T-helper 17 cell (primary cell): ENCODE measurements at regions not wholly inside any gene's neighbourhood (a gene's known extent, or its start where the extent isn't known, plus 50 kb on each side); places are given as distances from the start of the nearest gene placed in this dataset.

Experiments
- ATAC-seq: fragments of 150-1000 bp; cut with Tn5 transposase; 2 replicates; pipeline ENCODE4 v1.10.0; 2021; ENCODE audit warnings: mild to moderate bottlenecking, moderate library complexity
- DNase-seq, 3 donors: peaks; one replicate each; pipeline versions ENCODE4 v3.0.0 to v3.0.0-alpha.2; 2020 to 2021
- H3K9me3 ChIP-seq: one replicate; pipeline ENCODE4 v1.7.0; 2013; ENCODE audit warnings: low read length, mild to moderate bottlenecking; ENCODE audit not compliant: control insufficient read depth, poor library complexity, severe bottlenecking
- H3K27ac Mint-ChIP-seq: one replicate; pipeline ENCODE4 v1.8.0; 2022; ENCODE audit warnings: mild to moderate bottlenecking, moderate library complexity, mixed read lengths
- H3K27me3 Mint-ChIP-seq: one replicate; pipeline ENCODE4 v1.8.0; 2022; ENCODE audit warnings: mixed read lengths
- H3K36me3 Mint-ChIP-seq: one replicate; pipeline ENCODE4 v1.8.0; 2022; ENCODE audit warnings: low read depth, mixed read lengths
- H3K4me1 Mint-ChIP-seq: one replicate; pipeline ENCODE4 v1.8.0; 2022; ENCODE audit warnings: mild to moderate bottlenecking, mixed read lengths
- H3K4me3 Mint-ChIP-seq: one replicate; pipeline ENCODE4 v1.8.0; 2022; ENCODE audit warnings: mild to moderate bottlenecking, moderate library complexity, mixed read lengths

- Mint-ChIP-seq H3K27me3 (peaks cover 48% of the 10 kb centered on the region), H3K4me3 (no peak overlapping the region), H3K27ac (no peak overlapping the region), H3K36me3 (no peaks in the 10 kb centered on the region), H3K4me1 (no peaks in the 10 kb centered on the region)
- no peaks in the 10 kb centered on the region for H3K9me3 ChIP-seq
- DNase-seq = no peak
- ATAC-seq = no peak
Measured at GRCh38 chr2:236814593-236814992, 245.0 kb downstream of the ACKR3 start.

- Mint-ChIP-seq H3K36me3 (no peaks in the 10 kb centered on the region), H3K27me3 (peaks cover 48% of the 10 kb centered on the region), H3K27ac (no peak overlapping the region), H3K4me3 (no peak overlapping the region), H3K4me1 (no peaks in the 10 kb centered on the region)
- ATAC-seq = no peak
- H3K9me3 ChIP-seq = no peaks in the 10 kb centered on the region
- no peak for DNase-seq
Measured at GRCh38 chr2:236815746-236816145, 246.1 kb downstream of the ACKR3 start.

GRCh38 chr2:236816197-236817170, 246.9 kb downstream of the ACKR3 start:
- no peaks in the 10 kb centered on the region for H3K9me3 ChIP-seq
- H3K27me3 Mint-ChIP-seq = peaks cover 48% of the 10 kb centered on the region
- ATAC-seq (no peak), DNase-seq (no peak)
- no peaks in the 10 kb centered on the region for H3K4me1 Mint-ChIP-seq
- no peaks in the 10 kb centered on the region for H3K36me3 Mint-ChIP-seq
- H3K4me3 Mint-ChIP-seq = no peak overlapping the region
- H3K27ac Mint-ChIP-seq = no peak overlapping the region

GRCh38 chr2:236818281-236819045, 248.8 kb downstream of the ACKR3 start:
- Mint-ChIP-seq H3K4me3 (no peak overlapping the region), H3K27me3 (peaks cover 40% of the 10 kb centered on the region), H3K27ac (no peak overlapping the region), H3K36me3 (no peaks in the 10 kb centered on the region), H3K4me1 (no peaks in the 10 kb centered on the region)
- DNase-seq (no peak), ATAC-seq (no peak)
- no peaks in the 10 kb centered on the region for H3K9me3 ChIP-seq

GRCh38 chr2:236819275-236820002, 249.8 kb downstream of the ACKR3 start:
- no peak overlapping the region for H3K27ac Mint-ChIP-seq
- no peaks in the 10 kb centered on the region for H3K36me3 Mint-ChIP-seq
- H3K4me3 Mint-ChIP-seq = no peak overlapping the region
- DNase-seq = no peak
- H3K9me3 ChIP-seq = no peaks in the 10 kb centered on the region
- ATAC-seq = no peak
- H3K4me1 Mint-ChIP-seq = no peaks in the 10 kb centered on the region
- H3K27me3 Mint-ChIP-seq = peaks cover 39% of the 10 kb centered on the region

GRCh38 chr2:236820763-236821344, 251.2 kb downstream of the ACKR3 start:
- no peak for ATAC-seq
- no peak overlapping the region for H3K4me3 Mint-ChIP-seq

GRCh38 chr2:236823041-236823629, 253.5 kb downstream of the ACKR3 start:
- no peaks in the 10 kb centered on the region for H3K36me3 Mint-ChIP-seq
- no peaks in the 10 kb centered on the region for H3K4me1 Mint-ChIP-seq
- DNase-seq = no peak
- no peaks in the 10 kb centered on the region for H3K9me3 ChIP-seq
- no peak for ATAC-seq
- H3K4me3 Mint-ChIP-seq = no peak overlapping the region
- no peak overlapping the region for H3K27ac Mint-ChIP-seq
- H3K27me3 Mint-ChIP-seq = peaks cover 13% of the 10 kb centered on the region

More at GRCh38 chr2:236820763-236821344, 251.2 kb downstream of the ACKR3 start:
- Mint-ChIP-seq H3K36me3 (no peaks in the 10 kb centered on the region), H3K4me1 (no peaks in the 10 kb centered on the region), H3K27ac (no peak overlapping the region), H3K27me3 (peaks cover 34% of the 10 kb centered on the region)
- H3K9me3 ChIP-seq = no peaks in the 10 kb centered on the region
- no peak for DNase-seq

GRCh38 chr2:236823963-236824362, 254.3 kb downstream of the ACKR3 start:
- Mint-ChIP-seq H3K4me1 (no peaks in the 10 kb centered on the region), H3K36me3 (no peaks in the 10 kb centered on the region), H3K27me3 (peaks cover 5% of the 10 kb centered on the region), H3K4me3 (no peak overlapping the region), H3K27ac (no peak overlapping the region)
- no peak for DNase-seq
- no peak for ATAC-seq
- no peaks in the 10 kb centered on the region for H3K9me3 ChIP-seq

GRCh38 chr2:236824836-236825235, 255.2 kb downstream of the ACKR3 start:
- H3K9me3 ChIP-seq = no peaks in the 10 kb centered on the region
- Mint-ChIP-seq H3K4me1 (no peaks in the 10 kb centered on the region), H3K36me3 (no peaks in the 10 kb centered on the region), H3K27me3 (no peaks in the 10 kb centered on the region), H3K4me3 (no peak overlapping the region), H3K27ac (no peak overlapping the region)
- DNase-seq (no peak), ATAC-seq (no peak)

GRCh38 chr2:236825989-236826510, 256.4 kb downstream of the ACKR3 start:
- no peak overlapping the region for H3K4me3 Mint-ChIP-seq
- ATAC-seq (no peak), DNase-seq (no peak)
- H3K27me3 Mint-ChIP-seq = peaks cover 8% of the 10 kb centered on the region
- no peaks in the 10 kb centered on the region for H3K36me3 Mint-ChIP-seq
- no peaks in the 10 kb centered on the region for H3K4me1 Mint-ChIP-seq
- no peak overlapping the region for H3K27ac Mint-ChIP-seq
- no peaks in the 10 kb centered on the region for H3K9me3 ChIP-seq

- H3K36me3 Mint-ChIP-seq = no peaks in the 10 kb centered on the region
- no peak overlapping the region for H3K4me3 Mint-ChIP-seq
- H3K27ac Mint-ChIP-seq = no peak overlapping the region
- no peak for ATAC-seq
- peaks cover 14% of the 10 kb centered on the region for H3K27me3 Mint-ChIP-seq
- DNase-seq = no peak
- no peaks in the 10 kb centered on the region for H3K4me1 Mint-ChIP-seq
- no peaks in the 10 kb centered on the region for H3K9me3 ChIP-seq
Measured at GRCh38 chr2:236826606-236827156, 257.1 kb downstream of the ACKR3 start.

- ATAC-seq (no peak), DNase-seq (no peak)
- peaks cover 20% of the 10 kb centered on the region for H3K27me3 Mint-ChIP-seq
Measured at GRCh38 chr2:236827997-236828396, 257.7 kb upstream of the COPS8 start.

More at GRCh38 chr2:236827997-236828396, 257.7 kb upstream of the COPS8 start:
- H3K27ac Mint-ChIP-seq = no peak overlapping the region
- H3K36me3 Mint-ChIP-seq = no peaks in the 10 kb centered on the region
- H3K4me1 Mint-ChIP-seq = no peaks in the 10 kb centered on the region
- no peaks in the 10 kb centered on the region for H3K9me3 ChIP-seq
- no peak overlapping the region for H3K4me3 Mint-ChIP-seq
